HG02970 (cell line): ENCODE measurements at regions not wholly inside any gene's neighbourhood (a gene's known extent, or its start where the extent isn't known, plus 50 kb on each side); places are given as distances from the start of the nearest gene placed in this dataset.
"Not testable (repeated sequence)": the region's sequence is repeated elsewhere in the genome, so short reads cannot be mapped to it uniquely, and the experiment has no call there.

Experiments
- ATAC-seq: cut with Tn5 transposase; IDR thresholded peaks from one replicate; pipeline ENCODE4 v1.9.1; 2021; ENCODE audit warnings: mild to moderate bottlenecking, moderate library complexity, moderate number of reproducible peaks; ENCODE audit not compliant: unreplicated experiment, low FRiP score

GRCh38 chr1:57623791-57624538 lies 200.1 kb upstream of the DAB1 start:
- ATAC-seq: no peak

DNA sequence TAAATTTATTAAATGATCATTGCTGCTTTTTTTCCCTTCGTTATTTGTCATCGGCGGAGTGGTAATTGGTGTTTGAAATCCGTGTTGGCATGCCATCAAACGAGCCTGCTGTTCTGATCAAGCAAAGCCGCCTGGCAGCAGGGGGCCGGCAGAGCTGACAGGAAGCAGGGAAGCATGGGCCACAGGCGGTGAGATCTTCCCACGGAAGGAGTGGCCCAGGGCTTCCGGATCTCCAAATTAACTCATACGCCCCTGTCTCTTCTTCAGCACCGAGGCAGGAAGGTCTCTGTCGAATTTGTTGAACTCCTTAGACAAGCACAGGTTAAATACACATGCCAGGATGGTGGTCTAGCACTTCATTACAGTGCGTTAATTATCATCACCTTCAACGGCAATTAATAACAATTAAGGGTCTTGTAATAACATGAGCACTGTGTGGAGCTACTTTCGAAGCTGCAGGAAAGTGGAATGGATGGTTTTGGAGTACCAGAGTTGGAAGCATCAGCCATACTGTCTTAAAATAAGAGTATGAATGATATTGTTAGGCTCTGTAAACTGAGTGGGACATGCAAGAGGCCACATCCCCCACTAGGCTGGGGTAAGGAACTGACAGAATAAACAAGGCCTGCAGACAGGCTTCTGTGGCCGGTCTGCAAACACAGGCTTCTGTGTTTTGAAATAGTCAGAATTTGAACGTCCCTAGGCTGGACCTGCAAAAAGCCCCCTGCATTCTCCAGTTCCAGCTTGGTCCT lies 199.4 kb upstream of the DAB1 start:
- no peak for ATAC-seq

- ATAC-seq: no peak
Measured at GRCh38 chr1:57621776-57622175, 197.9 kb upstream of the DAB1 start.

DNA sequence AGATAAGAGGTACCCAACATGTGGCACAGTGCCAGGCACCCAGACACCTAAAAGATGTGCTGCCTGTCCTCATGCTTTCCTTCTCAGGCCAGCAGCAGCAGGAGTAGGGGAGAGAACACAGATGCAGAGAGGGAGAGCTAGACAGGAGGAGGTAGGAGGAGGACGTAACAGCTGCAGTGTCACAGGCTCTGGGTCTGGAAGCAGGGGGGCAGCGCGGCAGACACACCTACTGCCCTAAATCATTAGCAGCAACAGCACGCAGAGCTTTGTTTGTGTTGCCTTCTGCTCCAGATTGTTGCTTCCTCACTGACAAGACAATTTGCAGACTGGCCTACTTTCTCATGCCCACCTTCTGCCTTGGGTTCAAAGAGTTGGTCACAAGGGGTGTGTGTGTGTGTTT lies 196.7 kb upstream of the DAB1 start:
- ATAC-seq: no peak

DNA sequence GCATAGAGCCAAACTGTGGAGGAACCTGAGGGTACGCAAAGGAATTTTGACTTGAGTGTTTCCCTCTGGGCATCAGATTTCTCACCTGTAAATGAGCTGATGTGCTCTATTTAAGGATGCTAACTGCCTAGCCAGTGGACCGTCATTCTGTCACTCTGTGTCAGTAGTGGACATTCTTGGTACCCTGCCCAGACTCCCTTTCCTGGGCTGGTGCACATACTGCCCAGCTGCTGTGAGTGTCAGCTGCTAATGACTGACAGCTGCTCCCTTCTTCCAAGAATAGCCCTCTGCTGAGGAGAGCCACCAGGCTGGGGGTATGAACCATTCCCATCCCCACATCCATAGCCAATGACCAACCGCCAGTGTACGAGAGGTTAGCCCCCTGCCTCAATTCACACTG lies 193.1 kb upstream of the DAB1 start:
- ATAC-seq: no peak

- ATAC-seq: no peak
Measured at GRCh38 chr1:57615956-57616355, 192.1 kb upstream of the DAB1 start.

- ATAC-seq: no peak
Measured at GRCh38 chr1:57612833-57613232, 189.0 kb upstream of the DAB1 start.

DNA sequence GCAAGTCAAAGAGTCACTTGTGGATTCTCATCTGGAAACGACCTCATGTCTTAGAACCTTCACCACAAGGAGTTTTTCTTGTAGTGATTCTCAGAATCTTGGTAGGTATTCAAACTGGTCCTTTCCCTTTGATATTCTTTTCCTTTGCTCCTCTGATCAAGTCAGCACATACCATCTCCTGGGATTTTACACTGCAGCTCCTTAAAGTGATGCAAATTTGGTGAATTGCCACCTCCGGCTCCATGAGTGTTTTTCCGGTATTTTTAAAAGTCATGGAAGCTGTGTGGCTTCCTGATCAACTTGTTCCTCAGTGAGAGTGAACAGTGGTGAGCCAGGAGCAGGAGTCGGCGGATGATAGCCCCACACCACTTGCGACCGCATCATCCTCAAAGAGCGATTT lies 182.1 kb upstream of the DAB1 start:
- ATAC-seq: no peak

- ATAC-seq: no peak
Measured at GRCh38 chr1:57603696-57604095, 179.8 kb upstream of the DAB1 start.

- no peak for ATAC-seq
Measured at GRCh38 chr1:57600424-57600823, 176.6 kb upstream of the DAB1 start.

- ATAC-seq: no peak
Measured at GRCh38 chr1:57599236-57599994, 175.6 kb upstream of the DAB1 start.

DNA sequence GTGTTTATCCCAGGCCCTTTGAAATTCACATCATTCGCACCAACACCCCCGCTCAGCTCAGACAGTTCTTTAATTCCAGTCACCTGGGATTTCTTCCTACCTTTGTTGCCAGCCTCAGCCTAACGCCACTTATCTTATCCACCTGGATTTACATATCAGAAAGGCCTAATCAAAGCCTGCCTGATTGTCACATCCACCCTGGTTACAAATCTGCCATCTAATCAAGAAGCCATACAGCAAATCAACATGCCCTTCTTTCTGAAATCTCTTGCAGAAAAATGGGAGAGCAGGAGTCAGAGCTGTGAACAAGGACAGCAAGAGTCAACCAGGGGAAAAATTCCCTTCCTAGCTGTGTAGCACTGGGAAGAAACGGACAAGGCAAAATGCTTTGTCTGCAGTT lies 173.2 kb upstream of the DAB1 start:
- ATAC-seq: no peak

DNA sequence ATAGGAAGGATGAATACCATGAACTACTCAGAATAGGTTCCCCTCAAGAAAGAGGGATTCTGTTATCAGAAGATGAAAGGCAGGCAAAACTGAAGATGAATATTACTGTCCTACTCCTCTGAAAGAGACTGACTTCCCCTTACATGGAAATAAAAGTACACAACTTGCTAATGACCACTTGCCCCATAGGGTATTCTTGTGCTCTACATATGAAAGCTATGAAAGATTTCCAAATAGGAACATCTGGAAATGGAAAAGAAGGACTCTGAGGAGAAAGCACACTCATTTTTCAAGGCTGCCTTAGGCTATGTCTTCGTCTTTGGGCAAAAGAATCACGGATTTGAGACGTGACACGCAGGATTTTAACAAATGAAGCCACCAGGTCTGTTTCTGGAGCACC lies 170.1 kb upstream of the DAB1 start:
- ATAC-seq: no peak

DNA sequence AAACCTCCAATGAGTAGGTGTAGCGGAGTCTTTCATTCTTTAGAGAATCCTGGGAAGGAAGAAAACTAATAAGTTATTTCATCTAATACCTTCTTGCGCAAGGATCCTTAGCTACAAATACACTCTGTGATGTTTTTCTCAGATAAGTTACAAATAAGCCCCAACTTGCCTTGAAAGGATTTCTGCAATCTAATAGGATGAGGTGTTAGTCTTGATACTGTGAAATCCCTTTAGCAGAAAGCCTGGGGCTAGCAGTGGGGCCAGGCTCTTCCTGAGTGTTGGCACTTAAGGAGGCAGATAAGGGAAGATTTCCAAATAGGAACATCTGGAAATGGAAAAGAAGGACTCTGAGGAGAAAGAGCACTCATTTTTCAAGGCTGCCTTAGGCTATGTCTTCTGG lies 168.0 kb upstream of the DAB1 start:
- no peak for ATAC-seq

DNA sequence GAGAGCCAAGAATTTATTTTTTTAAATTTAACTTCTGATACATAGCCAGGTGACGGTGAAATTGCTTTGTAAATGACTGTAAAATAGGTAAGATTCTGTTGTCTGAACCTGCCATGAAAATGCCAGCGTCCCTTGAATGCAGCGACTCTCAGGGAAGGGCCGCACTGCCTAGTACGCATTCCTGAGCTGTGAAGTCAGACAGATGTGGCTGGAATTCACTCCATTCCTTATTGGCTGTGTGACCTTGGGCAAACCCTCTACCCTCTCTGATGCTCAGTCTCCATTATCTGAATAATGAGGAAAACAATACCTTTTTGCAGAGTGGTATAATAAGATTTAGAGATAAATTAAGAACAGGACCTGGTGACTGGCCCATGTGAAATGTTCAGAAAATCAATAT lies 167.1 kb upstream of the DAB1 start:
- ATAC-seq: no peak

- no peak for ATAC-seq
Measured at GRCh38 chr1:57586842-57587241, 163.0 kb upstream of the DAB1 start.

GRCh38 chr1:57578680-57579079 lies 154.8 kb upstream of the DAB1 start:
- no peak for ATAC-seq

DNA sequence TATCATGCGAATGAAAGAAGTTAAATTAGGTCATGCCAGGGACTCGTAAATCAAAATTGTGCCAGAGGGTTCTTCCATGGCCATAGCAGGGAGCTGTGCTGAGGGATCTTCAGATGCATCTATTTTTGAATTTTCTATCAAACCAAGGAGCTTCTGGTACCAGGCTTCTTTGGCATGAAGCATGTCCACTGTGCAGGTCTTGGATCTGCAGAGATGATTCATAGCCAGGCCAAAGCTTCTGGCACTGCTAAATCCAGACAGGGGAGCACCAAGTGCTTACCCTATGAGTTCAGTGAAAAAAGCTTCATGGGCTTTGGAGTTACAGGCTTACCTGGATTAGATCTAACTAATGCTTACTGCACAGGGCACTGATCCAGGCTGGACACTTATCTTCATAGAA lies 154.2 kb upstream of the DAB1 start:
- ATAC-seq: no peak

- ATAC-seq: no peak
Measured at GRCh38 chr1:57576756-57577155, 152.9 kb upstream of the DAB1 start.

DNA sequence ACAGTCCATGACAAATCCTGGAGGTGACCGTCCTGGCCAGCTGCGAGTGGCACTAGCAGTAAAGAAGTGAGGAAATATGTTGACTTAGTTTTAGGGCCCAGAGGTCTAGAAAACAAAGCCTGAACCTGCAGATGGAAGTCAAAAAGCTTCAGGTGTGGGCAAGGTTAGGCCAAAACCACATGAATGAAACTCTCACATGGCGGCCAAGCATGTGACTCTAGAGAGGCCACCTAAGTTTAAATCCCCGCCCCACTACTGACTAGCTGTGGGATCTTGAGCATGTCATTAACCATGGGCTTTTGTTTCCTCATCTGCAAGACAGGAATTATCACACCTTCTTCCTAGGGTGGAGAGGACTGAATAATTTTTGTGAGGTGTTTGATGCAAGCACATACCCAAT lies 148.2 kb upstream of the DAB1 start:
- ATAC-seq: no peak

DNA sequence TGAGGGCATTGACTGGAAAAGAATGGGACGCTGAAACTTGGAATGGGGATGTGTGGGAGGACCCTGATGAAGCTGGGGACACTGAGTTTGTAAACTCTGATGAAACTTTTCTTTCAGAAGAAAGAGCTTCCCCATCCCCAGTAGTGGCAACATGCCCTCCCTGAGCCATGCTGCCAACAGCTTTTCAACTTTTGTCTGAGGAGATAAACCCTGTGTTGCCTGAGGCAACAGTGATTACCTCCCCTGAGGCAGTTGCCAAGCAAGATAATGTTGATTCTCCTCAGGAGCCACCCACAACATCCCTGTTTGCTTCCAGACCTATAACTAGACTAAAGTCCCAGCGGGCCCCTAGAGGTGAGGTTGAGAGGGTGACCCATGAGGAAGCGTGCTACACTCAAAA lies 134.2 kb upstream of the DAB1 start:
- ATAC-seq: not testable (repeated sequence)
